Central memory CD4-positive, alpha-beta T cell (primary cell): ENCODE measurements at regions not wholly inside any gene's neighbourhood (a gene's known extent, or its start where the extent isn't known, plus 50 kb on each side); places are given as distances from the start of the nearest gene placed in this dataset.
"Not testable (repeated sequence)": the region's sequence is repeated elsewhere in the genome, so short reads cannot be mapped to it uniquely, and the experiment has no call there.

Source experiments
- DNase-seq: peaks from one replicate; pipeline ENCODE4 v3.0.0; 2022

DNA sequence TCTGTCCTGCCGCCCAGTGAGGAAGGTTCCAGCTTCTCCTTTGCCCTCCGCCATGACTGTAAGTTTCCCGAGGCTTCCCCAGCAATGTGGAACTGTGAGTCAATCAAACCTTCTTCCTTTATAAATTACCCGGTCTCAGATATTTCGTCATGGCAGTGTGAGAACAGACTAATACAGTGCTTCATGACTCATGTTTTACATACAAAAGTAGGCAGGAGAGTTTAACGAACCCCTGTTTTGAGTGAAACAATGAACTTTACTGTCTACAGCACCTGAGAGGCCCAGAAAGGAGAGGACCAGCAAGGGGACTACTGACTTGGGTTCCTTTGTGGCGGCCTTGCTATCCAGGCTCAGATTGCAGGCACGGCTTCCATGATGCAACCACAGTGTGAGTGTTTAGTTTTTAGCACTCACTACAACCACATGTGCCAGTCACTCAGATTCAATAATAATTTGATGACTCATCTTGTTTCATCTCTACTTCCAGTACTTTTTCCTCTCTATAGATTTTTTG lies 139.1 kb upstream of the CLINT1 start:
- DNase-seq = no peak

- DNase-seq = peak; percentile 36
Measured at GRCh38 chr5:157994906-157995519, 136.1 kb upstream of the CLINT1 start.

GRCh38 chr5:157993986-157994691 lies 135.2 kb upstream of the CLINT1 start:
- DNase-seq = peak; percentile 78

DNA sequence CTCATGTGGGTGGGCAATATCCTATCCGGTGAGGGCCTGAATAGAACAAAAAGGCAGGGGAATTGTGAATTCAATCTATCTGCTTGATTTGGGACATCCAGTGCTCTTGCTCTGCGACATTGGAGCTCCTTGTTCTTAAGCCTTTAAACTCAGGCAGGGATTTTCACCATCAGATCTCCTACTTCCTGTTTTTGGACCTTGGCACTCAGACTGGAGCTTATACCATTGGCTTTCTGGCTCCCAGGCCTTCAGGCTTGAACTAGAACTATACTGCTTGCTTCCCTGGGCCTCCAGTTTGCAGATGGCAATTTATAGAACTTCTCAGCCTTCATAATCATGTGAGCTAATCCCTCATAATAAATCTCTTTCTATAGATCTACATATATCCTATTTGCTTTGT lies 134.3 kb upstream of the CLINT1 start:
- no peak for DNase-seq

GRCh38 chr5:157990583-157991181 lies 131.7 kb upstream of the CLINT1 start:
- no peak for DNase-seq

DNA sequence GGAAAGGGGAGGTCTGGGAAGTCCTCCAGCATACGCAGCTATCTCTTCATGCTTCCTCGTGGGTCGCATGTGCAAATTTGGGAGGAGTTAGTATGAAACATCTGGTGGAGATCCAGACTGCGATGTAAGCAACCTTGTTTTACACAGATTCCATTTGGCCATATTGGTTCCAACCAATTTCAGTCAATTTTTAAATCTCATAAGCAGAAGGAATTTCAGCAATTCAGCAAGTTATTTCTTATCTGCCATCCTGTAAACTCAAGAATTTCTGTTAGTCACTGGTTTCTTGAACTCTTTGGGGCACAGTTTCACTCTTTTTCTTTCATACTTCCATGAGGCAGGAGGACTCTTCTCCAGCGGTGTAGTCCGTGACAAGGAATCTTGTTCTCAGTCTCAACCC lies 130.4 kb upstream of the CLINT1 start:
- no peak for DNase-seq

DNA sequence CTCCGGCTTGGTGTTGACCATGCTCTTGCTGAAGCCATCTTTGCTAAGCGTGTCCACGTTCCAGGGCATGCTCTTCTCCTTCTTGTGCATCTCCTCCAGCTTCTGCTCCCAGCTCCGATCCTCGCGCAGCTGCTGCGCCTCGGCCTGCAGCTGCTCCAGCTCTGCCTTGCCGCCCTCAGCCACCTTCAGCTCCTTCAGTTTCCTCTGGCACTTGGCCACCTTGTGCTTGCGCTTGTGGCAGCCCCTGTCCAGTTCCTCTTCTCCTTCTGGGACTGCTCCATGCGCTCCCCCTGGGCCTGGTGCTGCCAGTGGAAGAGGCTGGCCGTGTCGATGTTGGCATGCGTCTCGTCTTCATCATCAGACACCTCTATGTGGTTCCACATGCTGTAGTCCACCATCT lies 128.3 kb upstream of the CLINT1 start:
- DNase-seq = no peak

DNA sequence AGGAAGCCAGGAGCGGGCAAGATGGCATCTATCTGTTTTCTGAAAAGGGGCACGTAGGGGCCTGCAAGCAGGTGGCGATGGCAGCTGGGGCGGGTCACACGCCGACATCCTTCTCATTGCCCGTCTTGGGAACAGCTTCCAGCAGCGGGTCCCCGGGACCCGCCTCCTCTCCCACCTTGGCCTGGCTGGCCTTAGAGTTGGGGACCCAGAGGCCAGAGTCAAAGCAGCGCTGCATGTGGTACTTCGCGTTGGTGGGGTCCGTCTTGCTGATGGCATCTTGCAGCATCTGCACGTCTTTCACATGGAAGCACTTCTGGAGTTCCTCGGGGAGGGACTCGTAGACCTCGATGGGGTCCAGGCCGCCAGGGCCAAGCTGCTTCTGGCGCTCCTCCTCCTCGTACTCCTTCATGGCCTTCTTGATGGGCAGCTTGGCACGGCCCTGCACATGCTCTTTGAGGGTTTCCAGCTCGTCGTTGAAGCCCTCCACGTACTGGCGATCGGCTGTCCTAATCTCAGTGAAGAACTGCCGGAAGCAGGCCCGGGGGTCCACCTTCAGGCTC lies 127.6 kb upstream of the CLINT1 start:
- DNase-seq = no peak

DNA sequence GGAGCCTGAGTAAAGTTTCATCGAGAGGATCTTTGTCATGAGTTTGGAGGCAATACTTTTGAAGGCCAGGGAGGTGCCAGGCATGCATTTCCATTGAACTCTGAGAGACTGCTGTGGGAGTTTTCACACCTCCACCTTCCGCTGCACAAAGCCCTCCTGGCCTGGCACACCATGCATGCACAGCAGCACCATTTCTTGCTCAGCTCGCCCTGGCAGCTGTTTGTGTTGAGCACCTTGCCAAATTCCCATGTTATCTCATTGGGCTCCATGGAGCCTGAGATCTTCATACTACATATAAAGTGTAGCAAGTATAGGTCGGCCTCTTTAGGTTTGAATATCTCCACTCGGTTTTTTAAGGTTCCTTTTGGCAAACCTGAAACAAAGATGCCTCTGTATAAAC lies 125.7 kb upstream of the CLINT1 start:
- no peak for DNase-seq

- DNase-seq = no peak
Measured at GRCh38 chr5:157983906-157984551, 125.1 kb upstream of the CLINT1 start.

GRCh38 chr5:157978061-157978460 lies 119.1 kb upstream of the CLINT1 start:
- no peak for DNase-seq

- no peak for DNase-seq
Measured at GRCh38 chr5:157976429-157976828, 117.5 kb upstream of the CLINT1 start.

- no peak for DNase-seq
Measured at GRCh38 chr5:157972579-157972978, 113.6 kb upstream of the CLINT1 start.

DNA sequence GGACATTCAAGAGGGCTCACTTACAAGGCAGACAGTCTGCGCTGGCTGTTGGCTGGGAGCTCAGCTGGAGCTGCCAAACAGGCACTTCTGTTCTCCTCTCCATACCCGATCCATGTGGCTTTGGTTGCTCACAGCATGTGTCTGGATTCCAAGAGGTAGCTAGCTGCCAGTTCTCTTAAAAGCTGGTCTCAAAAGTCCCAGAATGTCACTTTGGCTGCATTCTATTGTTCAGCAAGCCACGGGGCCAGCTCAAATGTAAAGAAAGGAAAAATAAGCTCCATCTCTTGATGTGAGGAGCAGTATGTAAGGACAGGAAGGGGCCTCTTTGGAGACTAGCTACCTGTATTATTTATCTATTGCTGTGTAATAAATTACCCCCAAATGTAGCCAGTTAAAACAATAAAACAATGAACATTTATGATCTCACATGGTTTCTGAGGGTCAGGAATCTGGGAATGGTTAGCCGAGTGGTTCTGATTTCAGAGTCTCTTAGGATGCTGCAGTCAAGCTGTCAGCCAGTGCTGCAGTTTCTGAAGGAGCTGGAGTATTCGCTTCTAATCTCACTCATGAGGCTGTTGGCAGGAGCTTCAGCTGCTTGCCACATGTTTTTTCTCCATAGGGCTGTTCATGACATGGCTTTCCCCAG lies 112.7 kb upstream of the CLINT1 start:
- no peak for DNase-seq

DNA sequence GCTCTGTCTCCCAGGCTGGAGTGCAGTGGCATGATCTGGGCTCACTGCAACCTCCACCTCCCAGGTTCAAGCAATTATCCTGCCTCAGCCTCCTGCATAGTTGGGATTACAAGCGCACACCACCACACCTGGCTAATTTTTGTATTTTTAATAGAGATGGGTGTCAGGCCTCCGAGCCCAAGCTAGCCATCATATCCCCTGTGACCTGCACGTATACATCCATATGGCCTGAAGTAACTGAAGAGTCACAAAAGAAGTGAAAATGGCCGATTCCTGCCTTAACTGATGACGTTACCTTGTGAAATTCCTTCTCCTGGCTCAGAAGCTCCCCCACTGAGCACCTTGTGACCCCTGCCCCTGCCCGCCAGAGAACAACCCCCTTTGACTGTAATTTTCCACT lies 109.6 kb upstream of the CLINT1 start:
- not testable (repeated sequence) for DNase-seq

- no peak for DNase-seq
Measured at GRCh38 chr5:157965989-157966388, 107.0 kb upstream of the CLINT1 start.

DNA sequence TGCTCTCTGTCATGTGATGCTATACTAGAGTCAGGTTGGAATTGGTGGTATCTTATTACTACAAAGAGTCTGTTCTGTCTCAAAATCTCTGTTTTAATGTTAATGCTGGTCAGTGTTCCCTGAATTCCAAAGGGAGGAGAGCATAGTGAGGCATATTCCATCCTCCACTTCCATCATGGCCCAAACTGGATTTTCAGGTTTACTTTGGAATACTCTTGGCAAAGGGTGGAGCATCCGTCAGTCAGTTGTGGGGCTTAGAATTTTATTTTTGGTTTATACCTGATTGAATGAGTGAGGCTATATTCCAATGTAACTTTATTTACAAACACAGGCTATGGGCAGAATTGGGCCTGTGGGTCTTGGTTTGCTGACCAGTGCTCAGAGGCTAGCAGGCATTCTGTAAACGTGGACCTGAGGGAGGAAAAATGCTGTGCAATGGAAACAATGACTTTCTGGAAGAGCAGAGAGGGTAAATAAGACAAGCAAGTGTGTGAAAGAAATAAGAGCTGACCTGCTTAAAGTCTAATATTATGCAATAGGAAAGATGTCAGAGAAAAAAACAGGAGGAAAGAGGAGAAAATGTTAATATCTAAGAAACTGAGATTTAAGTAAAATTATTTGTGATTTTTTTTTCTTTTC lies 106.2 kb upstream of the CLINT1 start:
- no peak for DNase-seq

GRCh38 chr5:157963761-157964160 lies 104.8 kb upstream of the CLINT1 start:
- DNase-seq = no peak

- DNase-seq = no peak
Measured at GRCh38 chr5:157963244-157963643, 104.3 kb upstream of the CLINT1 start.

DNA sequence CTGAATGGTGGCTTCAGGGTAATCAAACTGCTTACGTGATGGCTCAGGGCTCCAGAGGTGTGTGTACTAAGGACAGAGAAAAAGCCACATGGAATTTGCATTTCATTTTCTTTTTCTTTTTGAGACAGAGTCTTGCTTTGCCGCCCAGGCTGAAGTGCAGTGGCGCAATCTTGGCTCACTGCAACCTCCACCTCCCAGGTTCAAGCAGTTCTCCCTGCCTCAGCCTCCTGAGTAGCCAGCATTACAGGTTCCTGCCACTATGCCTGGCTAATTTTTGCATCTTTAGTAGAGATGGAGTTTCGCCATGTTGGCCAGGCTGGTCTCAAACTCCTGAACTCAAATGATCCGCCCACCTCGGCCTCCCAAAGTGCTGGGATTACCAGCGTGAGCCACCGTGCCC lies 103.7 kb upstream of the CLINT1 start:
- DNase-seq = not testable (repeated sequence)

DNA sequence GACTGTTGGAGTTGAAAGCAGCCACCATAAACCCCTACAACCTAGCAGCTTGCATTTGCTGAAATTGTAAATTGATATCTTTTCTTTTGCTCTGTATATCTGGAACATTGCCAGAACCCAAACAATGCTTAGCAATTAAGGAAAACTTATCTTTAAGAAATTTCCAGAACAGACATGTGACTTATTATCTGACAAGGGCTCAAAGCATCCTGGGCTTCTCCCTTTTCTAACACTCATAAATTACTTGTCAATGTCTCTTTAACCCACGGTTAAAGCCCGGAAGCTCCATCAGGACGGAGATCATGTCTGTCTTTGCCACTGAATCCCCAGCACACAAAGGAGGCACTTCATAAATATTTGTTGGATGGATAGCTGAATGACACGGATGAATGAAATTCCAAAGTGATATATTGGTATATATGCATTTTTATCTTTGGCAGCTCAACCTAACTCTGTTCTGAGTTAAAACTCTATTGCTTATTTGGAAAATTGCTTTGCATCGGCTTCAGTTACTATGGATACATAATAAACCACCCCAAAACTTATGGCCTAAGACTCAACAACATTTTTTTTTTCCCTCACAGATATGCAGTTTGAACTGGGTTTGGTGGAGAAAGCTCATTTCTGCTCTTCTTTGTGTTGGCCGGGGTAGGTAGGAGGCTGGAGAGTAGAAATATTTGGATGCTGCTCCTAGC lies 103.1 kb upstream of the CLINT1 start:
- DNase-seq = no peak

- no peak for DNase-seq
Measured at GRCh38 chr5:157961176-157961575, 102.2 kb upstream of the CLINT1 start.
